Stimulated activated CD8-positive, alpha-beta memory T cell treated with anti-CD3 and anti-CD28 coated beads, Interleukin-15, amount 100 ng/mL, for 1 hour (primary cell): ENCODE measurements at regions not wholly inside any gene's neighbourhood (a gene's known extent, or its start where the extent isn't known, plus 50 kb on each side); places are given as distances from the start of the nearest gene placed in this dataset.

Experiments used
- DNase-seq: peaks from one replicate; pipeline ENCODE4 v3.0.0-alpha.2; 2020; ENCODE audit warnings: low read depth

DNA sequence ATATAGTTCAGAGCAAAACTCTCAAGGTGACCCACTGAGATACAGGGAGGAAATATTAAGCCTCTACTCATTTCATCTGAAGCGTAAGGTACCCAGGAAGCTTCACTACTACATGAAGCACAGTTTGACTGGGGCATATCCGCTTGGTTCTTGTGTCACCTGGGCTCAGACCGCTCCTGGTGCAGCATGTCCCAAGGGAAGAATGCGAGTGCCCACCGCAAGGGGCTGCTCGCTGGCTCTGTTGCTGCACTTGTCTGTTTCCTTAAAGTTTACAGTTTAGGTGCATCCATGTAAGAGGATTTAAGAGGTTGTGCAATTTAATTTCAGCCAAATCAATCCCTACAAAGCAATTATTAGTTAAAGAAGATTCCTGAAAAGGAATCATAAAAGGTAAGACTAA is 507.8 kb downstream of the FBXO15 start:
- DNase-seq: no peak

DNA sequence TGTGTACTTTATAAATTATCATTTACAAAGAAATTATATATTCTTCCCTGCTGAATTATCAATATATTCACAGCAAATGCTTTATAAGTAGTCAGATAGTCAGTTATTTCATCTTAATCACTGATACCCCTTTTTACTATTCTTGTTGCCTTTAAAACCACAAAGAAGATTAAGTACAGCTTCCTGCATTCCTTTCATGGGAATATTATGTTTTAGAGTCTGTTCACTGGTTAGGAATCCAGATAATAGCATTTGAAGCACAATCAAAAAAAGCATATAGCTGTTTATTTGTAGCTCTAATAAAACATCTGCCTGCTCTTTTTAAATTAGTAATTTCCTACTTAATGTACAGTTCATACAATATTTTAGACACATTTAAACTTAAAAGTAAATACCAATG is 508.9 kb downstream of the FBXO15 start:
- DNase-seq: no peak

DNA sequence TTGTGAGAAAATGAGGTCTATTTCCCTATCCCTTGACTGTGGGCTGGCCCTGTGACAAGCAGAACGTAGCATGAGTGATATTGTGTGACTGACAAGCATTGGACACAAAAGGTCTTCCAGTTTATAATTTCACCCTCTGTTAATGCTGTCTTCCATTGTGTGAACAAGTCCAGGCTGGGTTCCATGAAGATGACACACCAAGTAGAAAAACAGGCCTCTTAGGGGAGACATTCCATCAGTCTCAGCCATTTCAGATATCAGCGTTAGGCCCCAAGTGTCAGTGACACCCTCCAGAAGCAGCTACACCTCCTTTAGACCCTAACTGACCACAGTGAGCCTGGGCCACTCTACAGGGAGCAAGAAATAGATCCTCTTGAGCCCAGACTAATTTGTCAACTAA is 511.3 kb downstream of the FBXO15 start:
- DNase-seq: no peak

DNA sequence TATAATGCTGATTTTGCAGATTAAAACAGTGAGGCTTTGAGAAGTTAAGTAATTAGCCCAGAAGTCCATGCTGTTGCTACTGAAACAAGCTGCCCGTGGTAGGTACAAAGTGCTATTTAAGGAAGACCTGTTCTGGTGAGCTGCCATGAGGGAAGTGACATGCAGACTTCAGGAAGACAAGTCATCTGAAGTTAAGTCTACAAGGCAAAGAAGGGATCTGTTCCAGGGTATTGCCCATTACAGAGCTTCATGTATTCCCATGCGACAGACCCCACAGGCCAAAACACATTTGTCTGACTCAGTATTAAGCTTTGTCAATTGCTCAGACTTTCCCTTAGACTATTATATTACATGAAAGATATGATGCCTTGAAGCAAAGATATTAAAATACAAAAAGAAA is 520.8 kb downstream of the FBXO15 start:
- DNase-seq: no peak

DNA sequence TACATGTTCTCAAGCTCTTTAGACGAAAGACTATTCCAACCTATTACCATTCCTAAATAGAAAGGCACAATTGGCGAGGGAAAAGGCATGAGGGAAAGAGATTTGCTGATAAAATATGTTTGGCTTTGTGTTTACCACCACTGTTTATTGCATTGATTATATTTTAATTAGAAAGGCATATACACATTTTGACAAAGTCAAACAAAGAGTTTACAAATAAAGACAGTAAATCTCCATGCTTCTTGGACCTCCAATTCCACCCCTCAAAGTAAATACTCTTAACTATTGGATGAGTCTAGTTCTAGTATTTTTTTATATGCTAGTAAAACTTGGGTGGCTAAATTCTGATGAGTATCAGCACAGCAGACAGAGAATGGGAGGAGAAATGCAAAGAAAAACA is 521.4 kb downstream of the FBXO15 start:
- no peak for DNase-seq

DNA sequence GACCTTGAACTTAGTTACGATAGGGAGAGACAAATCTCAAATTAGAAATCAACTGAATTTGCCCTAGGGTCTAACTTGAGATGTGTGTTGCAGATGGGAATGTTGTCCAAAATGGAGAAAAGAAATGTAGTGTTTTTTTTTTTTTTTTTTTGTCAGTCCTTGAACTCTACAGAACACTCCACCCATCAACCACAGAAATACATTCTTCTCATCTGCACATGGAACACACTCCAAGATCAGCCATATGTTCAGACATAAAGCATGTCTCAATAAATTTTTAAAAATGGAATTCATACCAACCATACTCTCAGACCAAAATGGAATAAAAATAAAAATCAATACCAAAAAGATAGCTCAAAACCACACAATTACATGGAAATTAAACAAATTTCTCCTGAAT is 526.5 kb downstream of the FBXO15 start:
- no peak for DNase-seq

DNA sequence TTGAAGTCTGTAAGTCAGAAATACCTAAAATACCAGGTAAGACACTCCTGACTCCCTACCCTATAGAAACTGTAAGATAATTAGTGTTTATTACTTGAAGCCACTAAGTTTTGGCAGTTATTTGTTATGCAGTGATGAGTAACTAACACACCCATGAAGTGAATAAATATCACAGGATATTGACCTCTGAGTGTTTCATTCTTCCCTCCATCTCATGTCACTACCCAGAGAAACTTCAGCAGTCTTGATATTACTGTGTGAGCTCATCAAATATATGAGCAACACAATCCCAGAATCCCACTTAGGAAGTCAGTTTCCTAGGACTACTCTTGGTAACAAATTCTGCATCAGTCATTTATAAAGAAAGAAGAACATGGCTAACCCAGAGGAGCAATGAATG is 529.7 kb downstream of the FBXO15 start:
- no peak for DNase-seq

DNA sequence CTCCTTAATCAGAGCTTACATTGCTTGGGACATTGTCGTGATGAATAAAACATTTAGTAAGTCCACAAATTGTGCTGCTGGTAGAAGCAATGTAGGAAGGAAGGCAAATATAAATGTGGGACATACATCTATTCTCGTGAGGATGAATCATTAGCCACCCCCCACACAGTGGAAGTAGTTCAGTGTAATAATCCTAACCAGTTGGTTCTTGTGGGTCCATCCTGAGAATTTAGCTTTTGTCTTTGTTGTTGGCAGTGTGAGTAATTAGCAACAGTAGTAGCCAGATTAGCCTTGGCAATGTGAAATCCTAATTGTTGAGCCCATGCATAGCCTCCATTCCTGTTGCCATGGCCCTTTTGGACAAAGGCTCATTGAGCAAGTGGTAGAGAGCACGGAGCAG is 532.1 kb downstream of the FBXO15 start:
- no peak for DNase-seq

DNA sequence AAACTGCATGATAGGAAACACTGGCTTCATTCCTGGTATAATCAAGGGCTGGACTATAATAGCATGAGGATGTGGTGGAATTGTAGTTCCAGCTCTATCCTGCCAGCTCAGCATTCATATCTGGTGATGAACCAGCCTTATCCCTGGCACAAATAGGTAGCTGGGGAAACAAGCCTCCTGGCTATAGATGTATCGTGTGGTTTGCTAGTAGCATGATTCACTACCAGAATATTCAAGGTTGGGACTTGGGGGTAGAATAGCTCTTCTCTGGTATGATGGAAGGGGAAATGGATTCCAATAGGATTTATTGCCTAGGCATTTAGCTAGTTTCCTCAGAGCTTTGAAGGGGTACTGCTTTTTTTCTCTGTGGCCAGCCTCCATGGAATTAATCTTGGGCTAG is 532.8 kb downstream of the FBXO15 start:
- no peak for DNase-seq

DNA sequence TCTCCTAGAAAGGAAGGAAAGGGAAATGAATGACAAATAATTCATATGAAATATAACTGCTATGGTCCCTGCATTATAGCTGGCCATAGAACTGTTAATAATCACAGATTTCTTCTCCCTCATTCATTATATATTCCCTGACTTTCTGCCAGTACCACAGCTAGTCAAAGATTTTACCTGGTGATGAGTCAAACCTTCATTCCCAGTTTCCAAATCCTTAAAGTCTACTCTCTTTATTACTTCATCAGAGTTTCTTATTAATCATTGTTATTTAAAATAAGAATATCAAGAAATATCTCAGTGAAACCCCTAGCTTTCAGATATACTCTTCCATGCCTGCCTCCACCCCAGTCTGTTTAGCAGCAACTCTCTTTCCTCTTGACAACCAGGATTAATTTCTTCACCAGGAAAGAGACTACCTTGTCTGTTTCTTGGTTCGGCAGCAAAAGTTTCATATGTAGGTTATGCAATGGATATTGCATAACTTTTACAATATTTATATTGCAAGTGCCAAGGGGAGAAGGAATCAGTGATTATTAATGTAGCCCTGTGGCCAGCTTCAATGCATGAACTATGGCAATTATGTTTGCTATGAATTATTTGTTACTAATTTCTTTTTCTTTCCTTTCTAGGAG is 533.8 kb downstream of the FBXO15 start:
- no peak for DNase-seq

DNA sequence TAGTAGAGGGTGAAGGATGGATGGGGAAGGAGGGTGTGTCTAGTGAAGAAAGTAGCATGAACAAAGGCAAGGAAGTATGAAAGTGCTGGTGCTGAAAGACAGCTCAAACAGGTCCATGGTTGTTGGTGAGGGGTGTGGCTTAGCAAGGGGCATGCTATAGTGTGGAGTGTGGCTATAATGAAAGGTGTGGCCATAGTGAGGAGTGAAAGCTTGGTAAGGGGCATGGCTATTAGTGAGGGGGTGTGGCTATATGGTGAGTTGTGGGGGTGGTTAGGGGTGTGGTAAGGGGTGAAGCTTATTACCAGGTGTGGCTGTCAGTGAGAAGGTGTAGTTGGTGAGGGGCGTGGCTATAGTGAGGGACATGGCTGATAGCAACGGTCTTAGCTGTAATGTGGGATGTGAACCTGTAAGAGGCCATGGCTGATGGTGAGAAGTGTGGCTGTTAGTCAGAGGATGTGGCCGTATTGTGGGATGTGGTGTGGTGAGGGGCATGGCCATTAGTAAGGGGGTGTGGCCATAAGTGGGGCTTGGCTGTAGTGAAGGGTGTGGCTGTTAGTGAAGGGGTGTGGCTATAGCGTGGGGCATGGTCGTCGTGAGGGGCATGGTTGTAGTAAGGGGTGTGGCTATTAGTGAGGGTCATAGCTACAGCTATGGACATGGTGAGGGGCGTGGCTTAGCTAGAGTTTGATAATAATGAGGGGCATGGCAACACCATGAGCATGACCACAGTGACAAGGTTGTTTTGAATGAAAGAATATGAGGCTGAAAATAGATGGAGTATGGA is 549.6 kb downstream of the FBXO15 start:
- no peak for DNase-seq

DNA sequence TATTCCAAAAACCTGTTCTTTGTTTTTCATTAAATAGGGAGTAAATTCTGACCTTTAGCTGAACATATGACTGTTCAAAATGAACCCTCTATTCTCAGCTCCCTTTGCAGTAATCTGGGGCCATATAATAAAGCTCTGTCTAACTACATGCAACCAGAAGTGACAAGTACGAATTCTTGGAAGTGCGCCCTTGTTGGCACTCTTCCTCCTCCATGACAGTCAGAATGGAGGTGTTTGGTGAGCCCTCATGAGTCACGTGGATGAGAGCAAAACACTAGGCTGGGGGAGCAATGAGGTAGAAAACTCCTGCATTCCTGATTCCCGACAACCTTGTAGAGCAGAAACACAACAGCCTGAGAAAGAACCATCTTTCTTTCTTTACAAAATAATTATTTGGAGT is 552.9 kb downstream of the FBXO15 start:
- DNase-seq: no peak

DNA sequence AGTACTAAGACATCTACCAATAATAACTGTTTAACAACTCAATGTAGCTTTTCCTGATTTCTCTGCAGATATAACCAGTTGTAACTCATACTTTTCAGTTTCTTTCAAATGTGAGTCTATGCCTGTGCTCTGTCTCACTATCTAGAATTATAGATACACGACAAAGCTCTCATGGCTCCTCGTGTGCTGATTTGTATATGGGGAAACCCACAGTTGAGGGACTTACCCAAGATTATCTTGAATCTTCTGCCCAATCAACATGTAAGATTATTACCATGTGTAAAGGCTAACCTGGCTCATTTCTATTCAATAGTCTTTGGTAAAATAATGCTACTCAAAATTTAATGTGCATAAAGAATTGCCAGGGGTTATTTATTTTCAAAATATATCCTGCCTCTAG is 554.4 kb downstream of the FBXO15 start:
- DNase-seq: no peak

DNA sequence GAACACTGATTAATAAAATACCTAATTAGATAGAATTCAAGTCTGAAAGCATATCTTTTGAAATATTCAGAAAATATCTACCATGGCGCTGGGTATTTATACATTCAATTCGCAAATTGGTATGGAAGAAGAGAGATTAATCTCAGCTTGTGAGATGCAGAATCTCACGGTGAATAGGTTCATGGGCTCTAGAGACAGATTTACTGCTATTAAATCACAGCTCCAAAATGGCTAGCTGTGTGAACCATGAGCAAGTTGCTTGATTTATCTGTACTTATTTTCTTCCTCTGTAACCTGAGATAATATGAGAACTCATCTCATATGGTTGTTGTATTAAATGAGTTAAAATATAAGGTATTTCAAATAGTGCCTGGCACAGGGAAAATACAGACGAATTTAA is 556.7 kb downstream of the FBXO15 start:
- no peak for DNase-seq

DNA sequence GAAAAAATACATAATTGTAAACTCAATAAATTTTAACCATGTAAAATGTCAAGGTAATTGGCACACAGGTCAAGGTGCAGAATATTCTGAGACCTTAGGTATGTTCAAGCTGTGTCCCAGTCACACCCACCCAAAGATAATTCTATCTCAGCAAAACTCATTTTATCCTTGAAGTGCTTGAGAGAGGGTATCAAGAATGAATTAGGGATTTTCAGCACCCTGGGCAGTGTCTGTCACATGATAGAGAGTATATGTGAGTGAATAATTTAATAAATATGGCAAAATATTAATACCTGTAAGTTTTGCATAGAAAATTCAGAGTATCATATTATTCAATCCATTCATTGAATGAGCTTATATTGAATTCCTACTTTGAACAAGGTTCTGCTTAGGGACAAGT is 567.9 kb downstream of the FBXO15 start:
- no peak for DNase-seq

DNA sequence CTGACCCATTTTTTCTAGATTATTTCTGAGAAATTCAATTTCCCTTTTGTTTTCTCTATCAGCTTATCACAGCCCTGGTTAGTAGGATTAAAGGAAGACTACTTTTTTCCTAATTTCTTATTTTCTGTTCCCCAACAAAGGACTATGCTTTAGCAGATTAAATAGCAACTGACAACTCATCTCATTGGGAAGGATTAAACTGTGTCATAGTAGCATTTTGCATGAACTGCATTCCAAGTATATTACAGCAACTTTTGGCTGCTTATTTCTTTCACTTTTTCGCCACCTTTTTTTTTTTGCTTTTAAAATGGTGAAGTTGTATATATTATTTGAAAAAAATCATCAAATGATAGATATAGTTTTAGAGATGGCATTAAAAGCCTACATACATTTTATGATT is 570.3 kb downstream of the FBXO15 start:
- no peak for DNase-seq

DNA sequence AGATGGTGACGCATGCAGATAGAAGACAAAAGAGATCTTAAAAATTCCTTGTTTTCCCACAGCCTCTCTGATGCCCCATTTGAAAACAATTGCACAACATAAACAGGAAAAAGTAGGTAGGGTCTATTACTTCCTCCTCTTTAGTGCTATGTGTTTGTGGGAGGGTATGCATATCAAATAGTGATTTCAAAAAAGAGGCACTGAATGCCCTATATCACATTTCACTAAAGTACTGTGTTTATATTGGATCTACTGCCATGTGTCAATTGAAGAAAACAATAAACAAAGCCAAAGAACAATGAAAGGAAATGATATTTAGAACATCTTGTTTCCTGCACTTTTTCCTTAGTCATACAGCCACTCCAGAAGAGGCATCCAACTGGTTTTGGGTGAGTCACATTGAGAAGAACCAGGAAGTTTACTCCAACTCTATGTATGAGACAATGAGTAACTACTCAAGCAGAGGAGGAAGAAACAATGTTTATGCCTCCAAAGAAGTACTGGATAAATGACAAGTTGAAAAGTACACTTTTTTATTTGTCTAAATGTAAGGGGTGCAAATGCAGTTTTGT is 583.6 kb downstream of the FBXO15 start:
- no peak for DNase-seq

DNA sequence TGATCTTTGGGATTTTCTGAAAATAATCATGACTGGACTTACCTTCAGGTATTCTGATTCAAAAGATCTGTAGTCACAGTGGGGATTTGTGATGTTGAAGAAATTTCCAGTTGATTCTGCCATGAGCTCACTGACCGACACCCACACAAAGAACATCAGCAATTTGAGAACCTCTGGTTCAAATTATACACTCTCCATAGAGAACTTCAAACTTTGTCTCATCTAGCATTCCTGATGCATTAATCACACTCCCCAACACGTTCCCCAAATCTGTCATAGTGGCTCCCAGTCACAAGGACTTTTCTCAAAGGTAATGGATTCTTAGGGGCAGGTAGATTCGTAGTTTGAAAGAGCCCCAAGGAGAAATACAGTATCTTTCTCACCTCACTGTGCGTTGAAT is 584.3 kb downstream of the FBXO15 start:
- no peak for DNase-seq

DNA sequence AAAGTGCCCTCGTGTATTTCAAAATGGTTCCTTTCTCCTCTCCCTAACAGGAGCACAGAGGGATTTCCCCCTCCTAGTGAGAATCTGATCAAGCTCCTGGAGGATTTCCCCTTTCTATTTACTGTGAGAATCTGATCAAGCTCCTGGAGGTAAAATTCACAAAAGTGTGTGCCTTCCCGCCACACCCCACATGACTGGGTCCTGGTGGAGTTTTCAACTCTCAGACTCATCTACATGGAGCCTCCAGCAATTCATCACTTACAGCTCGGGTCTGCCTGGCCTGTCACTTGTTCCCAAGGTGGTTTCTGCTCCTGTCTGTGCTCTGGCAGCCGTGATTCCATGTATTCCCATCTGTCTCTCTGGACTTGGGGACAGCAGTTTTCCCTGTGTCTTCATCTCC is 590.7 kb downstream of the FBXO15 start:
- DNase-seq: no peak

DNA sequence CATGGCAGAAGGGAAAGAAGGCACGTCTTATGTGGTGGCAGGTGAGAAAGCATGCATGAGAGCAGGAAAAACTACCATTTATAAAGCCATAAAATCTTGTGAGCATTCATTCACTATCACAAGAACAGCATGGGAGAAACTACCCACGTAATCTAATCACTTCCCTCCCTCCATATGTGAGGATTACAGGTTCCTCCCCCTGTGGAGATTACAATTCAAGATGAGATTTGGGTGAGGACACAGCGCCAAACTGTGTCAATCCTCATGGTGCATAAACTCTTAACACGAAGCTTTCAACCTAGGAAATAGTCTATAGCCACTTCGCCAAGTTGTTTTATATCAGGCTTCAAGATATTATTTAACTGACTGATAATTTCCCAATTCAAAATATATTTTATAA is 595.5 kb downstream of the FBXO15 start:
- no peak for DNase-seq

DNA sequence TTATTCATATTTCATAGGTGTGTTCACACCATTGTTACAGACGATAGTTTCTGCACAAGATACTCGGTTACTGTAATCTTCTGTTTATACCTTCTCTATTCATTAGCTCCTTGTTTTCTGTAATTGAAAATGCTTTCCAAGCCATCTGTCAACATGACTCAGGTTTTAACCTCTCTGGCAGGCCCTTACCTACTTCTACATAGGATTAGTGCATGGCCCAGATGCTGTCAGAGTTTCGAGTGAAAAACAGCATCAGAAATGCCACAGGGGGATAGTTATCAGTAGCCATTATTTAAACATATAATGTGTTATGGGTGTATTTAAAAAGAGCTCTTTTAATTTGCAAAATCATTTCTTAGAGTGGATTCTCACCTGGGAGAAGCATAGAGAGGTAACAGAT is 596.4 kb downstream of the FBXO15 start:
- no peak for DNase-seq

DNA sequence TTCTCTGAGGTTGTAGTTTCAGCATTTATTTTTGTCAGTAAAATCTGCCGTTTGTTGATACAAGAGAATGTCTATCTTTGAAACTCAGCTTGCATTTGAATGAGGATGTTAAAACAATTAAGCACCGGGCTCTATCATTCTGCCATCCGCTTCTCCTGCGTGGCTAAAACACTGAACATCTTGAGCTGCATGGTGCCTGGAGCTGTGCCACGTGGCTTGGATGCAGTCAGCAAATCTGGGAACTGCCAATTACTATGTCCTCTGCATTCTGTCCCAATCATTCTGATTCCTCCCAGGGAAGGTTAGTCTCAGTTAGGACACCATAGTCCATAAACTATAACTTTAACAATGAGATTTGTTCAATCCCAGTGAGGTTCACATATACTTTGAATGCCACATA is 598.4 kb downstream of the FBXO15 start:
- no peak for DNase-seq

DNA sequence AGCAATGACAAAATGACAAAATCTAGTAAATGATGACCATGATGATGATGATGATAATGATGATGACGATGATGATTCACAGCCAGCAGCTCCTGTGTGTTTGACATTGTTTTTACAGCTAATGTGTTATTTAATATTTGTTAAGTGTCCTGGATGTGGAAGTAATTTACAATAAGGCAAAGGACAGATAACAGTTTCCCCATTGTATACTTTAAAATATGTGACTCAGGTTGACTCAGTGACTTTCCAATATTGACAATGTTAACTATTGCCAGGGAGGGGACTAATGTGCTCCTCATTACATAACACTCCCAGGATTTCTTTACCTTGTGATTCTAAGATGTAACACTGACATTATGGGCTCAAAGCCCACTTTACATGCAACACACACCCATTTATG is 602.2 kb downstream of the FBXO15 start:
- DNase-seq: no peak

DNA sequence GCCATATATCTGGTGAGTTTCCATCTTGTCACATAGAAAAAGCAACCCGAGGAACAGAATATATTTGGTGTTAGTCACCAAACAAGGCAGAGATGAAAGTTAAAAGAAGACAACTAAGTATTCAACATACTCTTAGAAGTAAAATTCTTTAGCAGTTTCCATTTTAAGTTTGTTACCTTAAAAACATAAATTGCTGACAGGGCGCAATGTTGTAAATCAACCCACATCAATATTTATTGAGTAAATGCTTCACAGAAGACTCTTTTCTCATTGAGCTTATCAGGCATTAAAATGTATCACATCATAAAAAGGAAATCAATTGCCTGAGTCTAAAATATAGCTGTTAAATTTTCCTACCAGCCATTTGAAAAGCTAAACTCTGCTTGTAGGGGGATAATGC is 603.0 kb downstream of the FBXO15 start:
- no peak for DNase-seq
